ENCODE measurements at regions not wholly inside any gene's neighbourhood (a gene's known extent, or its start where the extent isn't known, plus 50 kb on each side); places are given as distances from the start of the nearest gene placed in this dataset.

DNA sequence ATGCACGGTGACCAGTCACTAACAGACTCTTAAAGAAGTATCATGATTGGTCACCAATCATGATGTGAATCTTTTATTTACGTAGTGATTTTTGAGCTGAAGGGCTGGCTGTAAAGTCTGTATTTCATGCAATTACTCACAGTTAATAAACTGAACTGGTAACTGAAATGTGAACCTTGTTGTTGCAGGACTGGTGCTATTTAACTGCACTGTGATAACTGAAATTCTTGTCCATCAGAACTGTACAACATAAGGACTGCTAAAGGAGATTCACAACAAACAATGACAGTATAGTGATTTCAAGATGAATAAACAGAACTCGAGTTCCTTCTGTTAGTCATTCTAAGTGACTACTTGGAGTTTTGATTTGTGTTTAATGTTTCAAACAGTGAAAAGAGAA lies 316.6 kb downstream of the TPBG start:
- intact Hi-C loops (cut with micrococcal nuclease): no loop called here
- Histone ChIP-seq H3K9me3 (ENCODE audit: control insufficient read depth in 2 of 3, low read length in 3 of 3) (no peaks in the 10 kb centered on the region), H3K4me3 (ENCODE audit: low read length) (no peak overlapping the region), H3K36me3 (ENCODE audit: control insufficient read depth in 2 of 3, insufficient read depth in 3 of 3, low read length in 3 of 3) (no peaks in the 10 kb centered on the region), H3K27me3 (ENCODE audit: control insufficient read depth in 2 of 2, insufficient read depth in 2 of 2, low read length in 2 of 2) (no peaks in the 10 kb centered on the region), H3K27ac (ENCODE audit: low read depth, low read length) (no peak overlapping the region), H3K4me1 (ENCODE audit: control insufficient read depth in 2 of 2, insufficient read depth in 2 of 2, low read length in 2 of 2) (no peaks in the 10 kb centered on the region)
- Mint-ChIP-seq H3K27ac (no peak overlapping the region), H3K36me3 (no peaks in the 10 kb centered on the region), H3K27me3 (no peaks in the 10 kb centered on the region), H3K9me3 (peaks cover 0 to 37% (median 12%) of the 10 kb centered on the region in 11 donors), H3K4me3 (no peak overlapping the region), H3K4me1 (no peaks in the 10 kb centered on the region)
- POLR2A ChIA-PET: no interaction called here
- CTCF ChIA-PET: no interaction called here
- DNase-seq (no peak), ATAC-seq (no peak)

DNA sequence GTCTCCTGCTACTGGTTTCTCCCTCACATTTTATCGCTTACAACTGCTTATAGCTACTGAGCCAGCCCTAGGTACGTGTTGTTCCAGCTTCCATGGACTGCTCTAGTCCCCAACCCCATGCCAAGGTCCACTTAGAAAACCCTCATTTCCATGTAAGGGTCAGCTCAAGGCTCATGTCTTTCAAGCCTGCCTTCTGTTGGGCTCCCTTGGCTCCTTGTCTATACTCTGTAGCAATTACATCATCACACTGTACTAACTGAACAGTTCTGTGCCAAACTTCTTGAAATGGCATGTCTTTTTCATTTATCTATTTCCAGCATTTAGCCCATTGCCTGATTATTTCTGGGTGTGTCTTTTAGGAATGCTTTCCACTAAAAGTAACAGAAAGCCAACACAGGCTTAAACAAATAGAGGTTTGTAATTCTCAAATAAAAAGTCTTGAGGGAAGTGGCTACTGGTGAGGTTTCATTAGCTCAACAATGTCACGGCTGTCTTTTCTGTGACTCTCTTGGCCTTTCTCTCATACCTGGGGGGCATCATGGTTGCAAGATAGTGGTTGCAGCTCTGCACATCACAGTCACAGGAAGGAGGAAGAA lies 317.6 kb downstream of the TPBG start:
- intact Hi-C loops (cut with micrococcal nuclease): no loop called here
- DNase-seq (no peak), ATAC-seq (no peak)
- Mint-ChIP-seq H3K36me3 (no peaks in the 10 kb centered on the region), H3K4me1 (no peaks in the 10 kb centered on the region), H3K4me3 (no peak overlapping the region), H3K9me3 (peaks cover 0 to 32% (median 11%) of the 10 kb centered on the region in 11 donors), H3K27me3 (peaks cover 0 to 5% (median 0%) of the 10 kb centered on the region in 5 donors), H3K27ac (no peak overlapping the region)
- Histone ChIP-seq H3K36me3 (ENCODE audit: control insufficient read depth in 2 of 3, insufficient read depth in 3 of 3, low read length in 3 of 3) (no peaks in the 10 kb centered on the region), H3K27me3 (ENCODE audit: control insufficient read depth in 2 of 2, insufficient read depth in 2 of 2, low read length in 2 of 2) (no peaks in the 10 kb centered on the region), H3K27ac (ENCODE audit: low read depth, low read length) (no peak overlapping the region), H3K4me1 (ENCODE audit: control insufficient read depth in 2 of 2, insufficient read depth in 2 of 2, low read length in 2 of 2) (no peaks in the 10 kb centered on the region), H3K9me3 (ENCODE audit: control insufficient read depth in 2 of 3, low read length in 3 of 3) (no peaks in the 10 kb centered on the region), H3K4me3 (ENCODE audit: low read length) (no peak overlapping the region)
- CTCF ChIA-PET: no interaction called here
- POLR2A ChIA-PET: no interaction called here

DNA sequence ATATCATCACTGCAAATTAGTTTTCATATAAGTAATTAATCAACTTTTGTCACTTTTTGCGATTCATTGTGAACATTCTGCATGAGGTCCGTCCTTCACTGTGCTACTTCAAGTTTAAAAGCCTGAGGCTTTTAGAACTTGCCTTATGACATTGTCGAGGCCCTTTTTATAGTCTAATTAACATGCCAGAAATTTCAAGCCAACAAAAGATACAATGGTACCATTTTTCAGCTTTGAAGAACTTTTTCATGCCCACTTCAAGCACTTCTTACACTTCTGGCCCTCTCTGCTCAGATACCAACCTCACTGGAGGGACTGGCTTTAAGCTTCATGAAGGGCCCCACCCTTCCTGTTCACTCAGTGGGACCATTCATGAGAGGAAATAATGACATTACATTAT lies 323.1 kb downstream of the TPBG start:
- Histone ChIP-seq H3K9me3 (ENCODE audit: control insufficient read depth in 2 of 3, low read length in 3 of 3) (no peaks in the 10 kb centered on the region), H3K4me1 (ENCODE audit: control insufficient read depth in 2 of 2, insufficient read depth in 2 of 2, low read length in 2 of 2) (no peaks in the 10 kb centered on the region), H3K36me3 (ENCODE audit: control insufficient read depth in 2 of 3, insufficient read depth in 3 of 3, low read length in 3 of 3) (no peaks in the 10 kb centered on the region), H3K27me3 (ENCODE audit: control insufficient read depth in 2 of 2, insufficient read depth in 2 of 2, low read length in 2 of 2) (no peaks in the 10 kb centered on the region), H3K4me3 (ENCODE audit: low read length) (no peak overlapping the region), H3K27ac (ENCODE audit: low read depth, low read length) (no peak overlapping the region)
- peaks cover 0 to 6% (median 2%) of the 10 kb centered on the region in 11 donors for H3K9me3 Mint-ChIP-seq
- ChIA-PET POLR2A (no interaction called here), CTCF (no interaction called here)
- H3K36me3 Mint-ChIP-seq: no peaks in the 10 kb centered on the region
- intact Hi-C loops (cut with micrococcal nuclease): no loop called here
- H3K27me3 Mint-ChIP-seq: peaks cover 0 to 8% (median 4%) of the 10 kb centered on the region in 5 donors
- no peak overlapping the region for H3K27ac Mint-ChIP-seq
- no peak overlapping the region for H3K4me3 Mint-ChIP-seq
- no peaks in the 10 kb centered on the region for H3K4me1 Mint-ChIP-seq
- ATAC-seq (no peak), DNase-seq (no peak)

DNA sequence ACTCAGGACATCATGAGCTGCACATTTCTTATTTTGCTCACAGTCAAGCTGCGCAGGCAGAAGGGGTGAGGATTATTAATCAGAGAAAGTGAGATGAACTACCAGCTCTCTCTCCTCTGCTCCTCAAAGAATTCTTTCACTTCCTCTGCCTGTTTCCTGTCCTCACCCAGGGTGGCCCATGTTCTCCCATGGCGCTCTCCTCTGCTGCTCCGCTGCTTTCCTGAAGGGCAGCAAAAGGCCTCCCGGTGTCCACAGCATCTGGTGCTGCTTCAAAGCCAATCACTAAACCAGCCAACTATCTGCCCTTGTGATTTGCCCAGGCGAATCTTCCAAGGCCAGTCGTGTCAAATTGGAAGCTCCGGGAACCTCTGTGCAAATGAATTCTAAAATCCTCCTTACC lies 324.2 kb downstream of the TPBG start:
- intact Hi-C loops (cut with micrococcal nuclease): no loop called here
- POLR2A ChIA-PET: no interaction called here
- no peak for DNase-seq
- no peaks in the 10 kb centered on the region for H3K36me3 Mint-ChIP-seq
- no peaks in the 10 kb centered on the region for H3K4me1 Mint-ChIP-seq
- H3K27ac ChIP-seq (ENCODE audit: low read depth, low read length): no peak overlapping the region
- ATAC-seq: no peak
- no peaks in the 10 kb centered on the region for H3K9me3 ChIP-seq (ENCODE audit: control insufficient read depth in 2 of 3, low read length in 3 of 3)
- H3K4me1 ChIP-seq (ENCODE audit: control insufficient read depth in 2 of 2, insufficient read depth in 2 of 2, low read length in 2 of 2): no peaks in the 10 kb centered on the region
- CTCF ChIA-PET: no interaction called here
- no peak overlapping the region for H3K27ac Mint-ChIP-seq
- H3K27me3 ChIP-seq (ENCODE audit: control insufficient read depth in 2 of 2, insufficient read depth in 2 of 2, low read length in 2 of 2): no peaks in the 10 kb centered on the region
- H3K4me3 Mint-ChIP-seq: no peak overlapping the region
- no peaks in the 10 kb centered on the region for H3K36me3 ChIP-seq (ENCODE audit: control insufficient read depth in 2 of 3, insufficient read depth in 3 of 3, low read length in 3 of 3)
- H3K9me3 Mint-ChIP-seq: peaks cover 0 to 11% (median 0%) of the 10 kb centered on the region in 11 donors
- H3K4me3 ChIP-seq (ENCODE audit: low read length): no peak overlapping the region
- H3K27me3 Mint-ChIP-seq: peaks cover 0 to 11% (median 8%) of the 10 kb centered on the region in 5 donors

DNA sequence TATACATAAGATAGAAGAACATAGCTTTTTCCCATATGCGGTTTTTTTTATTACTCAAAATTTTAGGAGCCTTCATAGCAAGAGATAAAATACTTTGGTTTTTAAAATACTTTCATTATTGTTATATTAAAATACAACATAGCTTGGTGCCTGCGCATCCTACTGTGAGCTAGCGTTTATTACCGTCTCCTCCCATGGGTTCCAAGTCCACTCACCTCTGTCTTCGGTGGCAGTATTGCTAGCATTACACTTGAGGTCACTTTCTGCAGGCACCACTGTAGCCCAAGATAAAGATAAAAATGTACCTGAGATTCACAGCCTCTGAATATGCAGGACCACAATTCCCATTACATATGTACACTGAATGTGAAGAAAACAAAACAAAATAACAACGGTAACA lies 326.7 kb downstream of the TPBG start:
- no peak overlapping the region for H3K4me3 ChIP-seq (ENCODE audit: low read length)
- Mint-ChIP-seq H3K9me3 (peaks cover 0 to 5% (median 0%) of the 10 kb centered on the region in 11 donors), H3K27me3 (peaks cover 0 to 19% (median 10%) of the 10 kb centered on the region in 5 donors), H3K27ac (no peak overlapping the region), H3K4me1 (peaks cover 0 to 1% (median 0%) of the 10 kb centered on the region in 7 donors), H3K36me3 (no peaks in the 10 kb centered on the region), H3K4me3 (no peak overlapping the region)
- DNase-seq (no peak), ATAC-seq (no peak)
- ChIA-PET CTCF (no interaction called here), POLR2A (no interaction called here)
- H3K27me3 ChIP-seq (ENCODE audit: control insufficient read depth in 2 of 2, insufficient read depth in 2 of 2, low read length in 2 of 2): no peaks in the 10 kb centered on the region
- intact Hi-C loops (cut with micrococcal nuclease): no loop called here
- no peak overlapping the region for H3K27ac ChIP-seq (ENCODE audit: low read depth, low read length)
- no peaks in the 10 kb centered on the region for H3K9me3 ChIP-seq (ENCODE audit: control insufficient read depth in 2 of 3, low read length in 3 of 3)
- no peaks in the 10 kb centered on the region for H3K36me3 ChIP-seq (ENCODE audit: control insufficient read depth in 2 of 3, insufficient read depth in 3 of 3, low read length in 3 of 3)
- H3K4me1 ChIP-seq (ENCODE audit: control insufficient read depth in 2 of 2, insufficient read depth in 2 of 2, low read length in 2 of 2): no peaks in the 10 kb centered on the region

DNA sequence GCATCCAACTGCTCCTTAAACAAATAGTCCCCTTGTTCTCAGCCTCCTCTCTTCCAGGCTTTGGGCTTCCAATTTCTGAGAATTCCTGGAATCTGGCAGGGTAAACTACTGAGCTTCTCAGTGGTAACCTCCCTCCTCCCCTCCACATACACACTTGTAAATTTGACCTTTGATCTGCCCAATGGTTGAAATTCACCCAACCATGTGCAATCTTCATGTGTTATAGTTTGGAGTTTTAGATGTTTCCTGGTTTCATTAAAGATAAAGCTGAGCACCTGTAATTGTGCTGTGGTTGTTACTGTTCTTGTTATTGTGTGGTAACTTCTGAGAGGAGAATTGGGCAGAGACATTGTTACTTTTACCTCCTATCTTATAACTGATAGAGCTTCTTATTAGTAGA lies 328.4 kb downstream of the TPBG start:
- CTCF ChIA-PET: no interaction called here
- Mint-ChIP-seq H3K9me3 (peaks cover 0 to 5% (median 0%) of the 10 kb centered on the region in 11 donors), H3K4me3 (no peak overlapping the region), H3K27ac (no peak overlapping the region), H3K27me3 (peaks cover 0 to 16% (median 10%) of the 10 kb centered on the region in 5 donors), H3K4me1 (peaks cover 0 to 1% (median 0%) of the 10 kb centered on the region in 7 donors), H3K36me3 (no peaks in the 10 kb centered on the region)
- Histone ChIP-seq H3K27me3 (ENCODE audit: control insufficient read depth in 2 of 2, insufficient read depth in 2 of 2, low read length in 2 of 2) (no peaks in the 10 kb centered on the region), H3K4me1 (ENCODE audit: control insufficient read depth in 2 of 2, insufficient read depth in 2 of 2, low read length in 2 of 2) (no peaks in the 10 kb centered on the region), H3K27ac (ENCODE audit: low read depth, low read length) (no peak overlapping the region), H3K4me3 (ENCODE audit: low read length) (no peak overlapping the region), H3K36me3 (ENCODE audit: control insufficient read depth in 2 of 3, insufficient read depth in 3 of 3, low read length in 3 of 3) (no peaks in the 10 kb centered on the region), H3K9me3 (ENCODE audit: control insufficient read depth in 2 of 3, low read length in 3 of 3) (no peaks in the 10 kb centered on the region)
- ATAC-seq (no peak), DNase-seq (no peak)
- POLR2A ChIA-PET: no interaction called here
- intact Hi-C loops (cut with micrococcal nuclease): no loop called here

DNA sequence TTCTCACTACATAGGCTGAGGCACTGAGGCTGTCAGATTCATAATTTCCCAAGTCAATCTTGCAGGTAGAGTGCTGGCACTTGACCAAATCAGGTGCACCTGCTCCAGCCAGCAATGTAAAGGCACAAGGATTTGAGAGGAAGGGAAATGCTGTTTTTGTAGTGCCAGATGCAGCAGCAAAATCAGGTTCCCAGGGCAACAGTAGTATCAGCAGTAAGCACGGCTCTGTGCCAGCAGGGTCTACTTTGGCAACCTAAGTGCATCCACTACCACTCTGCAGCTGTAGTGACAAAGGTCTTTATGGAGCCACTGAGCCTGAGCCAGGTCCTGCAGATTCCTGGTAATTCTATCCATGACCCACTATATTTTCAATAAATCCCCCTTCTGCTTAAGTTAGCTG lies 329.5 kb downstream of the TPBG start:
- intact Hi-C loops (cut with micrococcal nuclease): no loop called here
- POLR2A ChIA-PET: no interaction called here
- Histone ChIP-seq H3K9me3 (ENCODE audit: control insufficient read depth in 2 of 3, low read length in 3 of 3) (no peaks in the 10 kb centered on the region), H3K4me1 (ENCODE audit: control insufficient read depth in 2 of 2, insufficient read depth in 2 of 2, low read length in 2 of 2) (no peaks in the 10 kb centered on the region), H3K27me3 (ENCODE audit: control insufficient read depth in 2 of 2, insufficient read depth in 2 of 2, low read length in 2 of 2) (no peaks in the 10 kb centered on the region), H3K27ac (ENCODE audit: low read depth, low read length) (no peak overlapping the region), H3K36me3 (ENCODE audit: control insufficient read depth in 2 of 3, insufficient read depth in 3 of 3, low read length in 3 of 3) (no peaks in the 10 kb centered on the region), H3K4me3 (ENCODE audit: low read length) (no peak overlapping the region)
- no peak for DNase-seq
- CTCF ChIA-PET: no interaction called here
- no peak for ATAC-seq
- Mint-ChIP-seq H3K9me3 (peaks cover 0 to 5% (median 0%) of the 10 kb centered on the region in 11 donors), H3K27ac (no peak overlapping the region), H3K4me1 (peaks cover 0 to 1% (median 0%) of the 10 kb centered on the region in 7 donors), H3K27me3 (peaks cover 0 to 16% (median 6%) of the 10 kb centered on the region in 5 donors), H3K36me3 (no peaks in the 10 kb centered on the region), H3K4me3 (no peak overlapping the region)
